ENCODE measurements at regions not wholly inside any gene's neighbourhood (a gene's known extent, or its start where the extent isn't known, plus 50 kb on each side); places are given as distances from the start of the nearest gene placed in this dataset.

DNA sequence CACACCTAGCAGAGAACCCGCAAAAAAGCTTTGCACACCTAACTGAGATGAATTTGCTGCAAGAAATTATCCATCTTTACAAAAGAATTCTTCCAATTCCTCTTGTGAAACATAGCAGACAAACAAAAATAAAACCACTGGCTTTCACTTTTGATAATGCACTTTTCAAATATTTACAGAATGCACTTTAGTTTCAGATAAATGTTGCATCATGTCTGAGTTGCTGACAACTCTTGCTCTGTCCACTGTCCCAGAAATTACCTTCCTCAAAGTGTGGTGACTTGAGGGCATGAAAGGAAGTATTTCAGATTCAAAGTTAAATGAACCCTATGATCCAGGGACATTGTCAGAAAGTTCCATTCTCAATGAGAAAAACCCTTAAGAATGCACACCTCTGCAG lies 256.2 kb upstream of the PARD3B start:
- Histone ChIP-seq H3K9me3 (ENCODE audit: low read depth) (no peaks in the 10 kb centered on the region), H3K9me2 (replicated peaks; ENCODE audit: insufficient read depth) (no peaks in the 10 kb centered on the region), H3K4me3 (no peak overlapping the region), H4K20me1 (ENCODE audit: insufficient read depth, poor library complexity, severe bottlenecking) (no peaks in the 10 kb centered on the region), H3K27me3 (no peaks in the 10 kb centered on the region), H3K79me2 (no peaks in the 10 kb centered on the region), H3K27ac (no peak overlapping the region), H3K36me3 (replicated peaks; ENCODE audit: insufficient read depth, low read depth) (no peaks in the 10 kb centered on the region), H3K4me1 (ENCODE audit: insufficient read depth) (no peaks in the 10 kb centered on the region), H3K4me2 (no peak overlapping the region), H2AFZ (no peak overlapping the region)
- TF ChIP-seq EZH2phosphoT487 (IDR thresholded peaks at IDR 0.05; ENCODE audit: low read depth, severe bottlenecking, unreplicated experiment): no peak
- TF ChIP-seq, protein P1, sequence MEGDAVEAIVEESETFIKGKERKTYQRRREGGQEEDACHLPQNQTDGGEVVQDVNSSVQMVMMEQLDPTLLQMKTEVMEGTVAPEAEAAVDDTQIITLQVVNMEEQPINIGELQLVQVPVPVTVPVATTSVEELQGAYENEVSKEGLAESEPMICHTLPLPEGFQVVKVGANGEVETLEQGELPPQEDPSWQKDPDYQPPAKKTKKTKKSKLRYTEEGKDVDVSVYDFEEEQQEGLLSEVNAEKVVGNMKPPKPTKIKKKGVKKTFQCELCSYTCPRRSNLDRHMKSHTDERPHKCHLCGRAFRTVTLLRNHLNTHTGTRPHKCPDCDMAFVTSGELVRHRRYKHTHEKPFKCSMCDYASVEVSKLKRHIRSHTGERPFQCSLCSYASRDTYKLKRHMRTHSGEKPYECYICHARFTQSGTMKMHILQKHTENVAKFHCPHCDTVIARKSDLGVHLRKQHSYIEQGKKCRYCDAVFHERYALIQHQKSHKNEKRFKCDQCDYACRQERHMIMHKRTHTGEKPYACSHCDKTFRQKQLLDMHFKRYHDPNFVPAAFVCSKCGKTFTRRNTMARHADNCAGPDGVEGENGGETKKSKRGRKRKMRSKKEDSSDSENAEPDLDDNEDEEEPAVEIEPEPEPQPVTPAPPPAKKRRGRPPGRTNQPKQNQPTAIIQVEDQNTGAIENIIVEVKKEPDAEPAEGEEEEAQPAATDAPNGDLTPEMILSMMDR (IDR thresholded peaks at IDR 0.05; ENCODE audit: poor library complexity): no peak
- TF ChIP-seq EZH2 (IDR thresholded peaks at IDR 0.05; ENCODE audit: borderline replicate concordance): no peak
- WGBS (ENCODE audit: low lambda C conversion rate, missing lambda C conversion rate): 95% methylated on average over 1 of the region's 1 CpG
- DNase-seq (ENCODE audit: low spot score): no peak

DNA sequence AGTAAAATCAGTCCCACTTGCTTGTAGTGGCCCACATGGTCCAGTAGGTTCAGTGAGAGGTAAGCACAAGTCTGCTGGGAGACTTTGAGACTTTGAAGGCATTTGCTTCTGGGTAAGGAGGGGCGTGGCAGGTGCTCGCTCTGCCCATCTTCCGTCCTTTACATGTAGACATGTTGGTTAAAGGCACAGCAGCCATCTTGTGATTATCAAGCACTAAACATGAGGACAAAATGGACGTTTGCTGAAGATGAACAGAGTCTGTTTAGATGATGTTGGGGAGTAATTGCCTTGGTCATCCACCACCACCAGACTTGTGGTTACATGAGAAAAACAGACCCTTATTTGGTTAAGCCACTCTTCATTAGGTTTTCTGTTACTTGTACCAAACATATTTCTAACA lies 252.8 kb upstream of the PARD3B start:
- DNase-seq (ENCODE audit: low spot score): no peak
- Histone ChIP-seq H3K4me2 (no peak overlapping the region), H3K27ac (no peak overlapping the region), H3K4me1 (ENCODE audit: insufficient read depth) (no peaks in the 10 kb centered on the region), H3K9me3 (ENCODE audit: low read depth) (no peaks in the 10 kb centered on the region), H3K27me3 (no peaks in the 10 kb centered on the region), H3K79me2 (no peaks in the 10 kb centered on the region), H3K4me3 (no peak overlapping the region), H3K36me3 (replicated peaks; ENCODE audit: insufficient read depth, low read depth) (no peaks in the 10 kb centered on the region), H4K20me1 (ENCODE audit: insufficient read depth, poor library complexity, severe bottlenecking) (no peaks in the 10 kb centered on the region), H3K9me2 (replicated peaks; ENCODE audit: insufficient read depth) (no peaks in the 10 kb centered on the region), H2AFZ (no peak overlapping the region)
- TF ChIP-seq EZH2 (IDR thresholded peaks at IDR 0.05; ENCODE audit: borderline replicate concordance) (no peak), EZH2phosphoT487 (IDR thresholded peaks at IDR 0.05; ENCODE audit: low read depth, severe bottlenecking, unreplicated experiment) (no peak)
- TF ChIP-seq, protein P1 (IDR thresholded peaks at IDR 0.05; ENCODE audit: poor library complexity): no peak
- 68% methylated on average over 4 of the region's 4 CpGs for WGBS (ENCODE audit: low lambda C conversion rate, missing lambda C conversion rate)

DNA sequence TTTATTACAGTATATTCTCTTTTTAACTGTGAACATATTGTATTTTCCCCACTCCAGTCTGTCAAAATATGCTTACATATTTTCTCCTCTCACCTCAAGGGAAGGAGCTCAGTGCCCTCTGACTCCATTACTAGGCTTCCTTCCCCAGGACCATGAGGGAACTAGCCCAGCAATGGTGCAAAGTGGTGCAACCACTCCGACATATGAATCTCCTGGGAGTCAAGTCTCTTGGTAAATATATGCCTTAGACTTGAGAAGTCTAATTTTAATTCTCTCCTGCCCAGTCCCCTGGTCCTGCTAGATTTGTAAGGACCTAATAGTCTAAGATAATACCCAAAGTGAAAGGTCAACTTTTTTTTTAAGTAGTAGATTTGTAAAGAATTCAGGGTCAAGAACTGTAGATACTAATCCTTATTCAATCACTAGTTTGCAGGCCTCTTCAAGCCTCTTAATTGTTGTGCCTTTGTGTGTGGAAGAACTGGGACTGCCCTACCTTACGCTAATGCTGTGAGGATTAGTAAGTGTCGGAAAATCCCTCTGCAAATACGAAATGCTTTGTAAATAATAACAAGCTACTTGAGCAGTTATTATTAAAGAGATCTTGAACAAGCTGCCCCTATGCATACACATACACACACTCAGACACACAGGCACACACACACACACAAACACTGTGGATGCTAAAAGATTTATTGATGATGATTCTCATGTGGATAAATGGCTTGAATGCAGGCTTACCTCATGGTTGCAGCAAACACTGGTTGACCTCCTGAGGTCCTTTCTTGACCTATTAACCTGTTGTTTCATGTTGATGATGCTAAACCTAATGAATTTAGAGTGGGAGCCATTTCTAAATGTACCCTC lies 251.2 kb upstream of the PARD3B start:
- Histone ChIP-seq H2AFZ (no peak overlapping the region), H3K4me2 (no peak overlapping the region), H3K27me3 (no peaks in the 10 kb centered on the region), H3K4me3 (no peak overlapping the region), H3K9me2 (replicated peaks; ENCODE audit: insufficient read depth) (no peaks in the 10 kb centered on the region), H3K4me1 (ENCODE audit: insufficient read depth) (no peaks in the 10 kb centered on the region), H3K27ac (no peak overlapping the region), H3K36me3 (replicated peaks; ENCODE audit: insufficient read depth, low read depth) (no peaks in the 10 kb centered on the region), H4K20me1 (ENCODE audit: insufficient read depth, poor library complexity, severe bottlenecking) (no peaks in the 10 kb centered on the region), H3K79me2 (no peaks in the 10 kb centered on the region), H3K9me3 (ENCODE audit: low read depth) (no peaks in the 10 kb centered on the region)
- no peak for DNase-seq (ENCODE audit: low spot score)
- 78% methylated on average over 4 of the region's 4 CpGs for WGBS (ENCODE audit: low lambda C conversion rate, missing lambda C conversion rate)
- TF ChIP-seq EZH2phosphoT487 (IDR thresholded peaks at IDR 0.05; ENCODE audit: low read depth, severe bottlenecking, unreplicated experiment): no peak
- TF ChIP-seq EZH2 (IDR thresholded peaks at IDR 0.05; ENCODE audit: borderline replicate concordance): no peak
- TF ChIP-seq, protein P1 (IDR thresholded peaks at IDR 0.05; ENCODE audit: poor library complexity): no peak
